Sigmoid colon (tissue), 6 donors: ENCODE measurements at regions not wholly inside any gene's neighbourhood (a gene's known extent, or its start where the extent isn't known, plus 50 kb on each side); places are given as distances from the start of the nearest gene placed in this dataset.
"Not testable (repeated sequence)": the region's sequence is repeated elsewhere in the genome, so short reads cannot be mapped to it uniquely, and the experiment has no call there.

Source experiments
- DNase-seq: peaks from one replicate; pipeline ENCODE4 v3.0.0-alpha.2; 2019
- H3K27ac ChIP-seq, 4 donors: fragments of 200-600 bp; sonication (generic); one replicate each; pipeline ENCODE4 v1.5.1; 2016 to 2019; ENCODE audit warnings: mild to moderate bottlenecking in 1 of 4
- H3K27me3 ChIP-seq, 3 donors: fragments of 200-600 bp; sonication (generic); one replicate each; pipeline ENCODE4 v1.5.1; 2019; ENCODE audit warnings: mild to moderate bottlenecking in 1 of 3
- H3K36me3 ChIP-seq, 4 donors: fragments of 200-600 bp; sonication (generic); one replicate each; pipeline ENCODE4 v1.5.1; 2016 to 2019
- H3K4me1 ChIP-seq, 4 donors: fragments of 200-600 bp; sonication (generic); one replicate each; pipeline ENCODE4 v1.5.1; 2017 to 2019
- H3K4me3 ChIP-seq, 4 donors: fragments of 200-600 bp; sonication (generic); one replicate each; pipeline ENCODE4 v1.5.1; 2017 to 2019; ENCODE audit warnings: mild to moderate bottlenecking in 2 of 4, moderate library complexity in 1 of 4
- H3K9me3 ChIP-seq, 4 donors: fragments of 200-600 bp in 3 of 4; sonication (generic) in 3 of 4; one replicate each; pipeline versions ENCODE4 v1.5.1 to v1.6.1; 2013 to 2019
- CTCF ChIP-seq, 4 experiments: fragments of 450-650 bp in 3 of 4; fragments of 200-600 bp in 1 of 4; IDR thresholded peaks; one replicate each; pipeline ENCODE4 v1.5.1; 2016 to 2019; ENCODE audit warnings: antibody characterized with exemption in 4 of 4, mild to moderate bottlenecking in 3 of 4, moderate library complexity in 2 of 4
- EP300 ChIP-seq, 4 donors: sonication (generic); formaldehyde crosslinking; IDR thresholded peaks; one replicate each; pipeline ENCODE4 v1.6.1; 2017; ENCODE audit warnings: antibody characterized with exemption in 4 of 4
- POLR2A ChIP-seq, 2 donors: fragments of 450-650 bp; IDR thresholded peaks; one replicate each; pipeline ENCODE4 v1.6.1; 2016; ENCODE audit warnings: antibody characterized with exemption in 2 of 2, mild to moderate bottlenecking in 2 of 2, moderate library complexity in 2 of 2
- POLR2AphosphoS5 ChIP-seq, 4 donors: sonication (generic); formaldehyde crosslinking; IDR thresholded peaks; one replicate each; pipeline ENCODE4 v1.6.1; 2017; ENCODE audit warnings: antibody characterized with exemption in 4 of 4
- WGBS, 2 donors: extraction: QIAGEN DNeasy Blood & Tissue Kit; methylation state at CpG; one replicate each; pipeline ENCODE4 v1.1.7; 2013; 5-methylcytosine and 5-hydroxymethylcytosine counted together
- intact Hi-C: fragments of 100-400 bp; cut with DNase I; formaldehyde crosslinking; loops from one replicate; pipeline ENCODE4 v1.15.1; 2023
- donor health status: healthy with polysubstance abuse.
- donor health status: healthy.

- H3K9me3 ChIP-seq = no peaks in the 10 kb centered on the region
- DNase-seq = no peak
- no peaks in the 10 kb centered on the region for H3K36me3 ChIP-seq
- peaks cover 0 to 22% (median 13%) of the 10 kb centered on the region in 4 donors for H3K4me1 ChIP-seq
- intact Hi-C loops = no loop called here
- H3K27me3 ChIP-seq = no peaks in the 10 kb centered on the region
- TF ChIP-seq POLR2AphosphoS5 (IDR thresholded peaks at IDR 0.05) = peak in 2 of 4 donors; percentile 29 to 41
- TF ChIP-seq POLR2A (IDR thresholded peaks at IDR 0.05) = no peak
- no peak for TF ChIP-seq EP300 (IDR thresholded peaks at IDR 0.05)
- H3K4me3 ChIP-seq = no peak overlapping the region
- peak overlapping the region; percentile 17 to 79 (median 54) for H3K27ac ChIP-seq
- 66 to 82% methylated on average over 6 of the region's 6 CpGs for WGBS, 2 donors
Observed at GRCh38 chr11:121870206-121871045, 245.6 kb downstream of the BLID start.

GRCh38 chr11:121869478-121869877, 246.5 kb downstream of the BLID start:
- WGBS, 2 donors = 65 to 80% methylated on average over 7 of the region's 7 CpGs
- H3K4me1 ChIP-seq = peaks cover 0 to 25% (median 15%) of the 10 kb centered on the region in 4 donors
- no peak for DNase-seq
- H3K36me3 ChIP-seq = no peaks in the 10 kb centered on the region
- H3K4me3 ChIP-seq = no peak overlapping the region
- H3K9me3 ChIP-seq = no peaks in the 10 kb centered on the region
- H3K27ac ChIP-seq = peak overlapping the region; percentile 17 to 79 (median 54)
- no peaks in the 10 kb centered on the region for H3K27me3 ChIP-seq
- intact Hi-C loops = no loop called here
- TF ChIP-seq POLR2A (IDR thresholded peaks at IDR 0.05) (no peak), EP300 (IDR thresholded peaks at IDR 0.05) (no peak), CTCF (IDR thresholded peaks at IDR 0.05) (no peak), POLR2AphosphoS5 (IDR thresholded peaks at IDR 0.05) (no peak)

GRCh38 chr11:121866754-121867153, 249.3 kb downstream of the BLID start:
- Histone ChIP-seq H3K4me1 (peaks cover 0 to 25% (median 15%) of the 10 kb centered on the region in 4 donors), H3K4me3 (no peak overlapping the region), H3K9me3 (no peaks in the 10 kb centered on the region), H3K27ac (no peak overlapping the region), H3K27me3 (no peaks in the 10 kb centered on the region), H3K36me3 (no peaks in the 10 kb centered on the region)
- 89% methylated on average over 6 of the region's 6 CpGs for WGBS, 2 donors
- intact Hi-C loops = no loop called here
- no peak for DNase-seq
- no peak for TF ChIP-seq POLR2A (IDR thresholded peaks at IDR 0.05)
- no peak for TF ChIP-seq CTCF (IDR thresholded peaks at IDR 0.05)
- no peak for TF ChIP-seq EP300 (IDR thresholded peaks at IDR 0.05)
- no peak for TF ChIP-seq POLR2AphosphoS5 (IDR thresholded peaks at IDR 0.05)

GRCh38 chr11:121864660-121865059, 251.4 kb downstream of the BLID start:
- Histone ChIP-seq H3K9me3 (no peaks in the 10 kb centered on the region), H3K4me1 (peaks cover 0 to 12% (median 4%) of the 10 kb centered on the region in 4 donors), H3K27ac (no peak overlapping the region), H3K4me3 (no peak overlapping the region), H3K27me3 (no peaks in the 10 kb centered on the region), H3K36me3 (no peaks in the 10 kb centered on the region)
- intact Hi-C loops = no loop called here
- WGBS, 2 donors = 72 to 74% methylated on average over 1 of the region's 1 CpG
- no peak for DNase-seq
- no peak for TF ChIP-seq POLR2AphosphoS5 (IDR thresholded peaks at IDR 0.05)
- TF ChIP-seq EP300 (IDR thresholded peaks at IDR 0.05) = no peak
- TF ChIP-seq CTCF (IDR thresholded peaks at IDR 0.05) = no peak
- no peak for TF ChIP-seq POLR2A (IDR thresholded peaks at IDR 0.05)

GRCh38 chr11:121863126-121863525, 252.9 kb downstream of the BLID start:
- H3K4me3 ChIP-seq = no peak overlapping the region
- no peaks in the 10 kb centered on the region for H3K36me3 ChIP-seq
- no peak for TF ChIP-seq POLR2A (IDR thresholded peaks at IDR 0.05)
- no peak for TF ChIP-seq CTCF (IDR thresholded peaks at IDR 0.05)
- no peak for TF ChIP-seq EP300 (IDR thresholded peaks at IDR 0.05)
- no peak for TF ChIP-seq POLR2AphosphoS5 (IDR thresholded peaks at IDR 0.05)
- WGBS, 2 donors = 63 to 70% methylated on average over 4 of the region's 4 CpGs
- DNase-seq = no peak
- H3K4me1 ChIP-seq = peaks cover 0 to 9% (median 2%) of the 10 kb centered on the region in 4 donors
- intact Hi-C loops = no loop called here
- no peak overlapping the region for H3K27ac ChIP-seq
- no peaks in the 10 kb centered on the region for H3K9me3 ChIP-seq
- H3K27me3 ChIP-seq = no peaks in the 10 kb centered on the region

GRCh38 chr11:121855138-121855537, 260.9 kb downstream of the BLID start:
- H3K4me1 ChIP-seq, H3K9me3 ChIP-seq, DNase-seq, H3K27ac ChIP-seq, H3K27me3 ChIP-seq, H3K36me3 ChIP-seq, H3K4me3 ChIP-seq, intact Hi-C loops: not testable (repeated sequence)
- 86 to 90% methylated on average over 11 of the region's 11 CpGs for WGBS, 2 donors
